LNCaP clone FGC (cell line): ENCODE measurements at regions not wholly inside any gene's neighbourhood (a gene's known extent, or its start where the extent isn't known, plus 50 kb on each side); places are given as distances from the start of the nearest gene placed in this dataset.
A peak's percentile ranks its signal among the peaks of the same experiment; 100 is the strongest.

Source experiments
- DNase-seq: peaks from one replicate; pipeline ENCODE4 v3.0.0-alpha.2; 2011; ENCODE audit warnings: low read depth
- H3K4me3 ChIP-seq: 2 replicates; pipeline ENCODE4 v1.5.1; 2011; ENCODE audit warnings: mild to moderate bottlenecking, low read depth, low read length, control low read depth
- CTCF ChIP-seq: IDR thresholded peaks from 2 replicates; pipeline ENCODE4 v1.5.1; 2012; ENCODE audit warnings: mild to moderate bottlenecking; ENCODE audit not compliant: control insufficient read depth, insufficient read depth; ENCODE audit errors: extremely low read depth

GRCh38 chr2:20882466-20883170 is 59.7 kb upstream of the LDAH start:
- H3K4me3 ChIP-seq = no peak overlapping the region
- no peak for DNase-seq
- TF ChIP-seq CTCF = no peak

DNA sequence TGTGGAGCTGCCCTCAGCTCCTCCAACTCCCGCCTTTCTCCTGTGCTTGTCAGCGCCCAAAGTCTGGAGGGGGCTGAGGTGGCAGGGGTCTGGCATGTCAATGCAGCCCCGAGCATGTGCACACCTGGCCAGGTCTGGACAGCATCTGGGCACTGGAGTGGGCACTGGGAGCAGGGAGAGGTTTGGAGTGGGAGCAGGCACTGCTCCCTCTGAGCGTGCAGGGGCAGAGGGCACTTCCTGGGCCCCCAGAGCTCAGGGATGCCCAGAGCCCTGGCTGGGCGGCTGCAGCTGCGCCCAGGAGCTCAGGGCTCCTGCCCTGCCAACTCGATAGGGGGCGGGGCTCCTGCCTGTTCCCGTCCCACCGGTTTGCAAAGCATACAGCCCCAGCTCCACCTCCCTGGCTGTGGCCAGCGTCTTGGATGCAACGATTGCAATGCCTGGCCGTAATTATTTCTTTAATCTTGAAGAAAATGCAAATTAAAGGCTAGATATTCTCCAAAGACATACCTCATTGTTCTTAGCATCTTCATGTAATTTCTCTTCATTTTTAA is 57.4 kb upstream of the LDAH start:
- DNase-seq = peak; percentile 27
- no peak overlapping the region for H3K4me3 ChIP-seq
- TF ChIP-seq CTCF = no peak

DNA sequence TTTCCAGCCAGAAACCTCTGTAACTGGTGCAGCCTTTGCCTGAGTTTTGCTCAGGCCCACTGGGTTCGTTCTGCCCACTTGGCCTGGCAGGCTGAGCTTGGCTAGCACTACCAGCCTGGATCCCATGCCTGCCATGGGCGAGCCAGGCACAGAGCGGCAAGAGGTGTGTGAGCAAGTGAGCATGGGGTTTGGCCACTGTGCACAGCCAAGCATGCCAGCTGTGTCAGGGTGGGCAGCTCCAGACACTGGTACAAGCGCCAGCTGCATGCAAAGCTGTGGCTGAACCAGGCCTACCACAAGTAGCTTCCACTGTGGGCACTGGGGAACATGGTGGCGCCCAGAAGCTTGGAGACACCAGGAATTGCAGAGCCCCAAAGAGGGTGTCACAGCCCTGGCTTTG is 56.3 kb upstream of the LDAH start:
- no peak overlapping the region for H3K4me3 ChIP-seq
- no peak for DNase-seq
- TF ChIP-seq CTCF = no peak

GRCh38 chr2:20877960-20878359 is 55.1 kb upstream of the LDAH start:
- H3K4me3 ChIP-seq = no peak overlapping the region
- DNase-seq = no peak
- TF ChIP-seq CTCF = no peak
